SK-N-SH treated with all-trans-retinoic acid at 6 μM for 48 hours (cell line): ENCODE measurements at regions not wholly inside any gene's neighbourhood (a gene's known extent, or its start where the extent isn't known, plus 50 kb on each side); places are given as distances from the start of the nearest gene placed in this dataset.

Experiments
- ESRRG ChIP-seq: fragments of 250-450 bp; sonication (Bioruptor Pico); IDR thresholded peaks from 2 replicates; pipeline ENCODE4 v1.6.1; 2021; ENCODE audit warnings: mild to moderate bottlenecking
- POU6F1 ChIP-seq: fragments of 250-450 bp; sonication (Bioruptor Pico); IDR thresholded peaks from 2 replicates; pipeline ENCODE4 v1.8.0; 2021; ENCODE audit warnings: low read depth, mild to moderate bottlenecking, moderate library complexity, borderline replicate concordance
- PPARA ChIP-seq: fragments of 250-450 bp; sonication (Bioruptor Pico); IDR thresholded peaks from 2 replicates; pipeline ENCODE4 v1.5.0; 2020; ENCODE audit warnings: mild to moderate bottlenecking, borderline replicate concordance
- TCF4 ChIP-seq: fragments of 250-450 bp; sonication (Bioruptor Pico); IDR thresholded peaks from 2 replicates; pipeline ENCODE4 v1.8.0; 2021; ENCODE audit warnings: mild to moderate bottlenecking, moderate library complexity, borderline replicate concordance
- ZFP3 ChIP-seq: fragments of 250-450 bp; sonication (Bioruptor Pico); IDR thresholded peaks from 2 replicates; pipeline ENCODE4 v1.5.0; 2020; ENCODE audit warnings: mild to moderate bottlenecking, moderate library complexity
- ZNF565 ChIP-seq: fragments of 450-650 bp; formaldehyde crosslinking; conservative IDR thresholded peaks from 2 replicates; pipeline ENCODE4 v1.5.0; 2020; ENCODE audit warnings: low read depth, mild to moderate bottlenecking, moderate library complexity
- ZNF8 ChIP-seq: fragments of 450-650 bp; formaldehyde crosslinking; IDR thresholded peaks from 2 replicates; pipeline ENCODE4 v1.5.0; 2020; ENCODE audit warnings: mild to moderate bottlenecking, moderate library complexity
- TF ChIP-seq, protein P1 (sequence below): fragments of 250-450 bp; sonication (Bioruptor Pico); IDR thresholded peaks from 2 replicates; pipeline ENCODE4 v1.5.1; 2020; ENCODE audit warnings: low read depth, mild to moderate bottlenecking, moderate library complexity
- TF ChIP-seq, protein P2 (sequence below): fragments of 250-450 bp; sonication (Bioruptor Pico); IDR thresholded peaks from 2 replicates; pipeline ENCODE4 v1.5.0; 2020; ENCODE audit warnings: mild to moderate bottlenecking, moderate library complexity

DNA sequence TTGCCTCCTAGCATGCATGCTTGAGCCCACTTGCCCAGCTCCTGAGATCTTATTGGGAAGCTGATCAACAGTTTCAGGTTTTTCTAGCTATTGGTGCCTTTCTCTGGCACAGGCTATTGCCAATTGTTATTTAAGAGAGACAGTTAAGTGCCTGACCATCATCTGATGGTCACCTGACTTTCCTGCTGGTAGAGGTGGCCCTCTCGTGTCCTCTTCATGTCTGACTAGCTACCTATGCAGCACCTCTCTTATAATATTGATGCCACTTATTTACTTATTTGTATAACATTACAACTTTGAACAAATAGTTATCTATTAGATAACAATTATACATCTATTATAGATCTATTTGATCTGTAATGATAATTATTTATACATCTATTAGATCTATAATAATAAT, 205.9 kb upstream of the SEMA3D start:
- no peak for TF ChIP-seq ZNF565
- TF ChIP-seq ZFP3 (CRISPR knock-in tag), result no peak
- no peak for TF ChIP-seq ZNF8
- TF ChIP-seq ESRRG (CRISPR knock-in tag), result no peak
- TF ChIP-seq, protein P1, sequence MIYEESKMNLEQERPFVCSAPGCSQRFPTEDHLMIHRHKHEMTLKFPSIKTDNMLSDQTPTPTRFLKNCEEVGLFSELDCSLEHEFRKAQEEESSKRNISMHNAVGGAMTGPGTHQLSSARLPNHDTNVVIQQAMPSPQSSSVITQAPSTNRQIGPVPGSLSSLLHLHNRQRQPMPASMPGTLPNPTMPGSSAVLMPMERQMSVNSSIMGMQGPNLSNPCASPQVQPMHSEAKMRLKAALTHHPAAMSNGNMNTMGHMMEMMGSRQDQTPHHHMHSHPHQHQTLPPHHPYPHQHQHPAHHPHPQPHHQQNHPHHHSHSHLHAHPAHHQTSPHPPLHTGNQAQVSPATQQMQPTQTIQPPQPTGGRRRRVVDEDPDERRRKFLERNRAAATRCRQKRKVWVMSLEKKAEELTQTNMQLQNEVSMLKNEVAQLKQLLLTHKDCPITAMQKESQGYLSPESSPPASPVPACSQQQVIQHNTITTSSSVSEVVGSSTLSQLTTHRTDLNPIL (CRISPR knock-in tag), result no peak
- no peak for TF ChIP-seq TCF4 (CRISPR knock-in tag)
- TF ChIP-seq, protein P2, sequence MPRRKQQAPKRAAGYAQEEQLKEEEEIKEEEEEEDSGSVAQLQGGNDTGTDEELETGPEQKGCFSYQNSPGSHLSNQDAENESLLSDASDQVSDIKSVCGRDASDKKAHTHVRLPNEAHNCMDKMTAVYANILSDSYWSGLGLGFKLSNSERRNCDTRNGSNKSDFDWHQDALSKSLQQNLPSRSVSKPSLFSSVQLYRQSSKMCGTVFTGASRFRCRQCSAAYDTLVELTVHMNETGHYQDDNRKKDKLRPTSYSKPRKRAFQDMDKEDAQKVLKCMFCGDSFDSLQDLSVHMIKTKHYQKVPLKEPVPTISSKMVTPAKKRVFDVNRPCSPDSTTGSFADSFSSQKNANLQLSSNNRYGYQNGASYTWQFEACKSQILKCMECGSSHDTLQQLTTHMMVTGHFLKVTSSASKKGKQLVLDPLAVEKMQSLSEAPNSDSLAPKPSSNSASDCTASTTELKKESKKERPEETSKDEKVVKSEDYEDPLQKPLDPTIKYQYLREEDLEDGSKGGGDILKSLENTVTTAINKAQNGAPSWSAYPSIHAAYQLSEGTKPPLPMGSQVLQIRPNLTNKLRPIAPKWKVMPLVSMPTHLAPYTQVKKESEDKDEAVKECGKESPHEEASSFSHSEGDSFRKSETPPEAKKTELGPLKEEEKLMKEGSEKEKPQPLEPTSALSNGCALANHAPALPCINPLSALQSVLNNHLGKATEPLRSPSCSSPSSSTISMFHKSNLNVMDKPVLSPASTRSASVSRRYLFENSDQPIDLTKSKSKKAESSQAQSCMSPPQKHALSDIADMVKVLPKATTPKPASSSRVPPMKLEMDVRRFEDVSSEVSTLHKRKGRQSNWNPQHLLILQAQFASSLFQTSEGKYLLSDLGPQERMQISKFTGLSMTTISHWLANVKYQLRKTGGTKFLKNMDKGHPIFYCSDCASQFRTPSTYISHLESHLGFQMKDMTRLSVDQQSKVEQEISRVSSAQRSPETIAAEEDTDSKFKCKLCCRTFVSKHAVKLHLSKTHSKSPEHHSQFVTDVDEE, result no peak
- no peak for TF ChIP-seq POU6F1 (CRISPR knock-in tag)
- TF ChIP-seq PPARA (CRISPR knock-in tag), result no peak
